ENCODE measurements at regions not wholly inside any gene's neighbourhood (a gene's known extent, or its start where the extent isn't known, plus 50 kb on each side); places are given as distances from the start of the nearest gene placed in this dataset.

GRCh38 chr16:35689764-35690163 is 2230.4 kb downstream of the TP53TG3F start:
- no peak for TF ChIP-seq CTCF (IDR thresholded peaks at IDR 0.05; ENCODE audit: insufficient read depth, low read length)
- no peak for TF ChIP-seq REST (IDR thresholded peaks at IDR 0.05; ENCODE audit: insufficient replicate concordance, low read depth)
- TF ChIP-seq GABPA (IDR thresholded peaks at IDR 0.05; ENCODE audit: low read depth) = no peak
- TF ChIP-seq POLR2AphosphoS5 (IDR thresholded peaks at IDR 0.05; ENCODE audit: low read depth) = no peak
- no peak for TF ChIP-seq SPI1 (IDR thresholded peaks at IDR 0.05; ENCODE audit: borderline replicate concordance, low read depth)

GRCh38 chr16:35690413-35690812 is 2231.0 kb downstream of the TP53TG3F start:
- TF ChIP-seq CTCF (IDR thresholded peaks at IDR 0.05; ENCODE audit: insufficient read depth, low read length) (no peak), SPI1 (IDR thresholded peaks at IDR 0.05; ENCODE audit: borderline replicate concordance, low read depth) (no peak), REST (IDR thresholded peaks at IDR 0.05; ENCODE audit: insufficient replicate concordance, low read depth) (no peak), POLR2AphosphoS5 (IDR thresholded peaks at IDR 0.05; ENCODE audit: low read depth) (no peak), GABPA (IDR thresholded peaks at IDR 0.05; ENCODE audit: low read depth) (no peak)
- DNase-seq (ENCODE audit: low read depth in 1 of 2, low spot score in 1 of 2) = no peak
- Histone ChIP-seq H3K27me3 (ENCODE audit: insufficient read depth, poor library complexity, severe bottlenecking) (no peaks in the 10 kb centered on the region), H3K27ac (replicated peaks) (no peak overlapping the region), H3K4me3 (replicated peaks; ENCODE audit: insufficient read depth, low read length) (no peak overlapping the region)

More at GRCh38 chr16:35689764-35690163, 2230.4 kb downstream of the TP53TG3F start:
- DNase-seq (ENCODE audit: low read depth in 1 of 2, low spot score in 1 of 2) = no peak
- H3K27ac ChIP-seq (replicated peaks) = no peak overlapping the region
- H3K27me3 ChIP-seq (ENCODE audit: insufficient read depth, poor library complexity, severe bottlenecking) = no peaks in the 10 kb centered on the region
- no peak overlapping the region for H3K4me3 ChIP-seq (replicated peaks; ENCODE audit: insufficient read depth, low read length)

GRCh38 chr16:35691057-35691456 is 2231.6 kb downstream of the TP53TG3F start:
- no peak overlapping the region for H3K27ac ChIP-seq (replicated peaks)
- no peak for TF ChIP-seq CTCF (IDR thresholded peaks at IDR 0.05; ENCODE audit: insufficient read depth, low read length)
- TF ChIP-seq POLR2AphosphoS5 (IDR thresholded peaks at IDR 0.05; ENCODE audit: low read depth) = no peak
- no peak for TF ChIP-seq SPI1 (IDR thresholded peaks at IDR 0.05; ENCODE audit: borderline replicate concordance, low read depth)
- TF ChIP-seq REST (IDR thresholded peaks at IDR 0.05; ENCODE audit: insufficient replicate concordance, low read depth) = no peak
- no peak for TF ChIP-seq GABPA (IDR thresholded peaks at IDR 0.05; ENCODE audit: low read depth)

More at GRCh38 chr16:35691057-35691456, 2231.6 kb downstream of the TP53TG3F start:
- DNase-seq (ENCODE audit: low read depth in 1 of 2, low spot score in 1 of 2) = no peak
- no peaks in the 10 kb centered on the region for H3K27me3 ChIP-seq (ENCODE audit: insufficient read depth, poor library complexity, severe bottlenecking)
- no peak overlapping the region for H3K4me3 ChIP-seq (replicated peaks; ENCODE audit: insufficient read depth, low read length)
